ENCODE measurements at regions not wholly inside any gene's neighbourhood (a gene's known extent, or its start where the extent isn't known, plus 50 kb on each side); places are given as distances from the start of the nearest gene placed in this dataset.

DNA sequence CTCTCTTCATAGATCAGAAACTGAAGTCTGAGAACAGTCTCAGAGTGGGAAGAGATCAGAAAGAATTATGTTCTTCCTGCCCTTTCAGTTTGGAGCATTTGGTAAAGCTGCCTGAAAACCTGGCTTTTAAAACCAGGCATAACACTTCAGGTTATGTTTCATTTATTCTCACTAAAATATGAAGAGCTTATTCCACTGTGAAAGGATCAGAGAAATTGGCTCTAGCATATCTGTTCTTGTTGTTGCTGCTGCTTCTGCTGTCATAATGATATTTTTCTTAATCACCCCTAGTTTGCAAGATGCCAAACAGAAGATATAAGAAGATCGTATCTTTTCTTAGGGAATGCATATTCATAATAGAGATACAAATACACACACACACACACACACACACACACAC is 476.9 kb downstream of the XIRP2 start:
- no peak for DNase-seq (ENCODE audit: extremely low spot score, unreplicated experiment)
- no peaks in the 10 kb centered on the region for H3K36me3 Mint-ChIP-seq

GRCh38 chr2:167361426-167361825 is 473.1 kb downstream of the XIRP2 start:
- no peak for DNase-seq (ENCODE audit: extremely low spot score, unreplicated experiment)
- no peak for TF ChIP-seq CTCF (conservative IDR thresholded peaks at IDR 0.05)
- H3K27ac Mint-ChIP-seq: no peak overlapping the region
- H3K36me3 Mint-ChIP-seq: no peaks in the 10 kb centered on the region
- no peak overlapping the region for H3K4me3 Mint-ChIP-seq
- no peaks in the 10 kb centered on the region for H3K9me3 Mint-ChIP-seq
- H3K4me1 Mint-ChIP-seq (ENCODE audit: unreplicated experiment): no peaks in the 10 kb centered on the region
- no peaks in the 10 kb centered on the region for H3K27me3 Mint-ChIP-seq

More for the DNA sequence above, 476.9 kb downstream of the XIRP2 start:
- Mint-ChIP-seq H3K4me1 (ENCODE audit: unreplicated experiment) (no peaks in the 10 kb centered on the region), H3K4me3 (no peak overlapping the region), H3K27ac (no peak overlapping the region), H3K27me3 (no peaks in the 10 kb centered on the region), H3K9me3 (peaks cover 4% of the 10 kb centered on the region)
- TF ChIP-seq CTCF (conservative IDR thresholded peaks at IDR 0.05): no peak

- Mint-ChIP-seq H3K9me3 (no peaks in the 10 kb centered on the region), H3K27ac (no peak overlapping the region), H3K4me3 (no peak overlapping the region), H3K27me3 (no peaks in the 10 kb centered on the region), H3K4me1 (ENCODE audit: unreplicated experiment) (no peaks in the 10 kb centered on the region), H3K36me3 (no peaks in the 10 kb centered on the region)
- no peak for TF ChIP-seq CTCF (conservative IDR thresholded peaks at IDR 0.05)
- DNase-seq (ENCODE audit: extremely low spot score, unreplicated experiment): no peak
Measured at GRCh38 chr2:167355821-167356220, 467.5 kb downstream of the XIRP2 start.

GRCh38 chr2:167353605-167354280 is 465.5 kb downstream of the XIRP2 start:
- Mint-ChIP-seq H3K4me3 (no peak overlapping the region), H3K9me3 (no peaks in the 10 kb centered on the region), H3K27ac (no peak overlapping the region), H3K4me1 (ENCODE audit: unreplicated experiment) (no peaks in the 10 kb centered on the region), H3K36me3 (no peaks in the 10 kb centered on the region), H3K27me3 (no peaks in the 10 kb centered on the region)
- no peak for TF ChIP-seq CTCF (conservative IDR thresholded peaks at IDR 0.05)
- no peak for DNase-seq (ENCODE audit: extremely low spot score, unreplicated experiment)

GRCh38 chr2:167345559-167345958 is 457.3 kb downstream of the XIRP2 start:
- Mint-ChIP-seq H3K9me3 (no peaks in the 10 kb centered on the region), H3K4me1 (ENCODE audit: unreplicated experiment) (peaks cover 10% of the 10 kb centered on the region), H3K27me3 (no peaks in the 10 kb centered on the region), H3K27ac (no peak overlapping the region), H3K4me3 (no peak overlapping the region), H3K36me3 (no peaks in the 10 kb centered on the region)
- no peak for TF ChIP-seq CTCF (conservative IDR thresholded peaks at IDR 0.05)
- DNase-seq (ENCODE audit: extremely low spot score, unreplicated experiment): no peak

- Mint-ChIP-seq H3K27me3 (no peaks in the 10 kb centered on the region), H3K4me3 (no peak overlapping the region), H3K27ac (no peak overlapping the region), H3K9me3 (no peaks in the 10 kb centered on the region), H3K4me1 (ENCODE audit: unreplicated experiment) (peaks cover 10% of the 10 kb centered on the region), H3K36me3 (no peaks in the 10 kb centered on the region)
- no peak for DNase-seq (ENCODE audit: extremely low spot score, unreplicated experiment)
- TF ChIP-seq CTCF (conservative IDR thresholded peaks at IDR 0.05): peak; percentile 54
Measured at GRCh38 chr2:167342769-167343168, 454.5 kb downstream of the XIRP2 start.
